Ishikawa (cell line): ENCODE measurements at regions not wholly inside any gene's neighbourhood (a gene's known extent, or its start where the extent isn't known, plus 50 kb on each side); places are given as distances from the start of the nearest gene placed in this dataset.

Experiments
- CEBPB ChIP-seq: IDR thresholded peaks from 2 replicates; pipeline ENCODE4 v1.6.1; 2012
- CREB1 ChIP-seq: IDR thresholded peaks from 2 replicates; pipeline ENCODE4 v1.6.1; 2012; ENCODE audit warnings: low read depth
- EGR1 ChIP-seq: IDR thresholded peaks from 2 replicates; pipeline ENCODE4 v1.6.1; 2012
- EP300 ChIP-seq: IDR thresholded peaks from 2 replicates; pipeline ENCODE4 v1.6.1; 2012; ENCODE audit warnings: borderline replicate concordance
- FOXM1 ChIP-seq: IDR thresholded peaks from 2 replicates; pipeline ENCODE4 v1.6.1; 2012; ENCODE audit warnings: low read depth, borderline replicate concordance
- NFIC ChIP-seq: IDR thresholded peaks from 2 replicates; pipeline ENCODE4 v1.6.1; 2012
- RAD21 ChIP-seq: IDR thresholded peaks from 2 replicates; pipeline ENCODE4 v1.6.1; 2012; ENCODE audit warnings: low read depth
- TAF1 ChIP-seq: IDR thresholded peaks from 2 replicates; pipeline ENCODE4 v1.6.1; 2012; ENCODE audit warnings: low read depth, mild to moderate bottlenecking
- TCF12 ChIP-seq: IDR thresholded peaks from 2 replicates; pipeline ENCODE4 v1.6.1; 2012; ENCODE audit warnings: low read depth
- TEAD4 ChIP-seq: IDR thresholded peaks from 2 replicates; pipeline ENCODE4 v1.6.1; 2012
- YY1 ChIP-seq: IDR thresholded peaks from 2 replicates; pipeline ENCODE4 v1.6.1; 2012; ENCODE audit warnings: low read depth
- ZBTB7A ChIP-seq: IDR thresholded peaks from 2 replicates; pipeline ENCODE4 v1.6.1; 2012; ENCODE audit warnings: low read depth
- TF ChIP-seq, protein P1 (sequence below): IDR thresholded peaks from 2 replicates; pipeline ENCODE4 v1.6.1; 2012
- TF ChIP-seq, protein P2 (sequence below): IDR thresholded peaks from 2 replicates; pipeline ENCODE4 v1.6.1; 2012; ENCODE audit warnings: low read depth, mild to moderate bottlenecking
- TF ChIP-seq, protein P3 (sequence below): IDR thresholded peaks from 2 replicates; pipeline ENCODE4 v1.6.1; 2012

DNA sequence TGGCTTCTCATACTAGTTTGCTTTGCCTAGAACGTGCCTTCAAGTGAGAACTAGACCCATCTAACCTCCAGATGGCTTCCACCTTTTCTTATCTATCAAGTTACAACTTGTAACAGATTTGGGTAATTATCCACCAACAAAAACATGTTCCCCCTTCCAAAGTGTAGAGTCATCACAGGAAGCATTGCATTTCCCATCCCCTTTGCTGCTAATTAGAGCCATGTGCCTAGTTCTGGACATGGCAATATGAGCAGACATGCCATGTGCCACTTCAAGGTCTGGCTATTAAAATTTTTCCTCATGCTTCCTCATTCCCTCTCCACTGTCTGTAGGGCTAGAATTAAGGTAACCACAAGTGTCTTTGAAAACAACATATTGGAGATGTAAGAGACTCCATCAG, 814.4 kb downstream of the TENT5A start:
- TF ChIP-seq, protein P1, sequence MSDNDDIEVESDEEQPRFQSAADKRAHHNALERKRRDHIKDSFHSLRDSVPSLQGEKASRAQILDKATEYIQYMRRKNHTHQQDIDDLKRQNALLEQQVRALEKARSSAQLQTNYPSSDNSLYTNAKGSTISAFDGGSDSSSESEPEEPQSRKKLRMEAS: no peak
- TF ChIP-seq EP300: no peak
- TF ChIP-seq, protein P2, sequence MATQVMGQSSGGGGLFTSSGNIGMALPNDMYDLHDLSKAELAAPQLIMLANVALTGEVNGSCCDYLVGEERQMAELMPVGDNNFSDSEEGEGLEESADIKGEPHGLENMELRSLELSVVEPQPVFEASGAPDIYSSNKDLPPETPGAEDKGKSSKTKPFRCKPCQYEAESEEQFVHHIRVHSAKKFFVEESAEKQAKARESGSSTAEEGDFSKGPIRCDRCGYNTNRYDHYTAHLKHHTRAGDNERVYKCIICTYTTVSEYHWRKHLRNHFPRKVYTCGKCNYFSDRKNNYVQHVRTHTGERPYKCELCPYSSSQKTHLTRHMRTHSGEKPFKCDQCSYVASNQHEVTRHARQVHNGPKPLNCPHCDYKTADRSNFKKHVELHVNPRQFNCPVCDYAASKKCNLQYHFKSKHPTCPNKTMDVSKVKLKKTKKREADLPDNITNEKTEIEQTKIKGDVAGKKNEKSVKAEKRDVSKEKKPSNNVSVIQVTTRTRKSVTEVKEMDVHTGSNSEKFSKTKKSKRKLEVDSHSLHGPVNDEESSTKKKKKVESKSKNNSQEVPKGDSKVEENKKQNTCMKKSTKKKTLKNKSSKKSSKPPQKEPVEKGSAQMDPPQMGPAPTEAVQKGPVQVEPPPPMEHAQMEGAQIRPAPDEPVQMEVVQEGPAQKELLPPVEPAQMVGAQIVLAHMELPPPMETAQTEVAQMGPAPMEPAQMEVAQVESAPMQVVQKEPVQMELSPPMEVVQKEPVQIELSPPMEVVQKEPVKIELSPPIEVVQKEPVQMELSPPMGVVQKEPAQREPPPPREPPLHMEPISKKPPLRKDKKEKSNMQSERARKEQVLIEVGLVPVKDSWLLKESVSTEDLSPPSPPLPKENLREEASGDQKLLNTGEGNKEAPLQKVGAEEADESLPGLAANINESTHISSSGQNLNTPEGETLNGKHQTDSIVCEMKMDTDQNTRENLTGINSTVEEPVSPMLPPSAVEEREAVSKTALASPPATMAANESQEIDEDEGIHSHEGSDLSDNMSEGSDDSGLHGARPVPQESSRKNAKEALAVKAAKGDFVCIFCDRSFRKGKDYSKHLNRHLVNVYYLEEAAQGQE: no peak
- no peak for TF ChIP-seq CEBPB
- TF ChIP-seq FOXM1: no peak
- TF ChIP-seq CREB1: no peak
- TF ChIP-seq NFIC: no peak
- no peak for TF ChIP-seq RAD21
- TF ChIP-seq TCF12: no peak
- TF ChIP-seq EGR1: no peak
- no peak for TF ChIP-seq YY1
- no peak for TF ChIP-seq TAF1
- TF ChIP-seq, protein P3, sequence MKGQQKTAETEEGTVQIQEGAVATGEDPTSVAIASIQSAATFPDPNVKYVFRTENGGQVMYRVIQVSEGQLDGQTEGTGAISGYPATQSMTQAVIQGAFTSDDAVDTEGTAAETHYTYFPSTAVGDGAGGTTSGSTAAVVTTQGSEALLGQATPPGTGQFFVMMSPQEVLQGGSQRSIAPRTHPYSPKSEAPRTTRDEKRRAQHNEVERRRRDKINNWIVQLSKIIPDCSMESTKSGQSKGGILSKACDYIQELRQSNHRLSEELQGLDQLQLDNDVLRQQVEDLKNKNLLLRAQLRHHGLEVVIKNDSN: no peak
- TF ChIP-seq TEAD4: no peak
- no peak for TF ChIP-seq ZBTB7A

DNA sequence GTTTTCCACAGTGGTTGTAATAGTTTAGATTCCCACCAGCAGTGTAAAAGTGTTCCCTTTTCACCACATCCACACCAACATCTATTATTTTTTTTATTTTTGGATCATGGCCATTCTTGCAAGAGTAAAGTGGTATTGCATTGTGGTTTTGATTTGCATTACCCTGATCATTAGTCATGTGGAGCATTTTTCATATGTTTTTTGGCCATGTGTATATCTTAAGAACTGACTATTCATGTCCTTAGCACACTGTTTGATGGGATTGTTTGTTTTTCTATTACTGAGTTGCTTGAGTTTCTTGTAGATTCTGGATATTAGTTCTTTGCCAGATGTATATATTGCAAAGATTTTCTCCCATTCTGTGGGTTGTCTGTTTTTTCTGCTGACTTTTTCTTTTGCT, 820.1 kb downstream of the TENT5A start:
- TF ChIP-seq, protein P3: no peak
- TF ChIP-seq, protein P2: no peak
- TF ChIP-seq EGR1 (no peak), TEAD4 (no peak), EP300 (no peak), TAF1 (no peak), FOXM1 (no peak), YY1 (no peak), ZBTB7A (no peak), TCF12 (no peak), NFIC (no peak), CREB1 (no peak), RAD21 (no peak), CEBPB (no peak)
- TF ChIP-seq, protein P1: no peak

DNA sequence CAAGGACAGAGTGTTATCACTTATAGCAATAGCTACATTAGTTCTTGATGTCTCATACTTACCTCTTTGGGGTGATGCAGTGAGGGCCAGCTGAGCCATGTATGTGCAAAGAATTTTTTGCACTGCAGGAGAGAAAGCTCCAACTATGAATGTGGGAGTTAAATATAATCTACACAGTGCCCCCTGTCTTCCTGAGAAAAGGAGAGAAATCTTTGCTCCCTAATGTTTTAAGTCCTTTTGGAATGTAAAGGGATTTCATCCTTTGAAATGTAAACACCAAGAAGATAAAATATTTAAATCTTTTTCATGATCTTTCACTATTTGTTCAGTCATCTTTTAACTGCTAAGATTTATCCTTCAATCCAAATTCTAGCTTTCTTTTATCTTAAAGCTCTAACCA, 822.1 kb downstream of the TENT5A start:
- TF ChIP-seq, protein P1: no peak
- TF ChIP-seq, protein P3: no peak
- TF ChIP-seq RAD21 (no peak), CREB1 (no peak), CEBPB (no peak), FOXM1 (no peak), YY1 (no peak), TAF1 (no peak), TCF12 (no peak)

DNA sequence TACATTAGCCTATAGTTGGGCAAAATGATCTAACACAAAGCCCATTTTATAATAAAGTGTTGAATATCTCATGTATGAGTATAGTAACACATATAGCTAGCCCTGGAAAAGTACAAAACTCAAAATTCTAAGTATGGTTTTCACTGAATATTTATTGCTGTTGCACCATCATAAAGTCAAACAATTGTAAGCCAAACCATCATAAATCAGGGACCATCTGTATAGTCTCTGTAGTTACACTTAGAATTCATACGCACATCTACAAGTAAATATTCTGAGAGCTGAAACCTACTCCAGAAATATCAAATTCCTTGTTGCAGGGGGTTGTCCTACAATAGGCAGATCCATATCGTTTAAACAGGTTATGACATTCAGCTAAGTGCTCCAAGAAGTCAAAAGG, 817.3 kb downstream of the BCKDHB start:
- TF ChIP-seq CEBPB (no peak), FOXM1 (no peak), TAF1 (no peak), ZBTB7A (no peak)
- TF ChIP-seq, protein P3: no peak
- TF ChIP-seq, protein P2: no peak
